Kidney (tissue), 13 donors: ENCODE measurements at regions not wholly inside any gene's neighbourhood (a gene's known extent, or its start where the extent isn't known, plus 50 kb on each side); places are given as distances from the start of the nearest gene placed in this dataset.

Experiments
- DNase-seq, 5 donors: peaks; one replicate each; pipeline ENCODE4 v3.0.0-alpha.2; 2013 to 2020
- FAIRE-seq: peaks from 2 replicates; lab custom pipeline; 2012; peaks lifted over from hg19 to GRCh38; lab: Jason Lieb, UNC
- H3K27ac ChIP-seq, 2 donors: one replicate each; pipeline ENCODE4 v1.7.0; 2013; ENCODE audit warnings: low read depth in 2 of 2, low read length in 2 of 2, inconsistent platforms in 1 of 2
- H3K27me3 ChIP-seq: one replicate; pipeline ENCODE4 v1.7.1; 2013; ENCODE audit warnings: low read length, inconsistent platforms; ENCODE audit not compliant: control insufficient read depth, insufficient read depth
- H3K36me3 ChIP-seq, 3 donors: one replicate each; pipeline versions ENCODE4 v1.7.0 to v1.7.1; 2013; ENCODE audit warnings: low read length in 3 of 3, control low read depth in 1 of 3, inconsistent platforms in 1 of 3; ENCODE audit not compliant: insufficient read depth in 3 of 3, control insufficient read depth in 2 of 3
- H3K4me1 ChIP-seq, 3 donors: one replicate each; pipeline versions ENCODE4 v1.7.0 to v1.7.1; 2013; ENCODE audit warnings: low read length in 3 of 3, inconsistent platforms in 1 of 3, low read depth in 1 of 3; ENCODE audit not compliant: control insufficient read depth in 2 of 3, insufficient read depth in 2 of 3
- H3K4me3 ChIP-seq, 3 donors: one replicate each; pipeline versions ENCODE4 v1.7.0 to v1.8.1; 2013; ENCODE audit warnings: low read length in 3 of 3, control low read depth in 1 of 3, inconsistent platforms in 1 of 3
- H3K9ac ChIP-seq, 3 donors: one replicate each; pipeline versions ENCODE4 v1.7.0 to v1.7.1; 2013; ENCODE audit warnings: low read length in 3 of 3, control low read depth in 1 of 3, inconsistent platforms in 1 of 3
- H3K9me3 ChIP-seq, 3 donors: one replicate each; pipeline versions ENCODE4 v1.7.0 to v1.7.1; 2013; ENCODE audit warnings: low read length in 3 of 3, control low read depth in 1 of 3, inconsistent platforms in 1 of 3; ENCODE audit not compliant: control insufficient read depth in 2 of 3, insufficient read depth in 1 of 3
- CTCF ChIP-seq: IDR thresholded peaks from 3 replicates; pipeline ENCODE4 v1.5.1; 2012; ENCODE audit warnings: mild to moderate bottlenecking, moderate library complexity, borderline replicate concordance; ENCODE audit not compliant: insufficient read depth; ENCODE audit errors: extremely low read depth
- intact Hi-C: fragments of 100-400 bp; cut with DNase I; formaldehyde crosslinking; loops from one replicate; pipeline ENCODE4 v1.11.1; 2022
- donor health status: control.
- donor health status: control.
- donor health status: control.
- donor health status: control.
- donor health status: control.
- donor health status: DM: yes; HTN: yes; CAD: no.
- donor health status: Normal renal cell carcinoma (clear cell type).

GRCh38 chr2:42933824-42934254 lies 141.5 kb upstream of the HAAO start:
- no peak for TF ChIP-seq CTCF
- Histone ChIP-seq H3K36me3 (no peaks in the 10 kb centered on the region), H3K27ac (peak overlapping the region in 1 of 2 donors; percentile 56), H3K4me3 (no peak overlapping the region), H3K9ac (no peak overlapping the region), H3K9me3 (no peaks in the 10 kb centered on the region), H3K4me1 (peaks cover 10 to 51% (median 38%) of the 10 kb centered on the region in 3 donors), H3K27me3 (no peaks in the 10 kb centered on the region)
- no peak for DNase-seq
- FAIRE-seq, result no peak
- intact Hi-C loops, result no loop called here

GRCh38 chr2:42932271-42933151 lies 140.1 kb upstream of the HAAO start:
- Histone ChIP-seq H3K9me3 (no peaks in the 10 kb centered on the region), H3K27ac (no peak overlapping the region), H3K27me3 (no peaks in the 10 kb centered on the region), H3K4me3 (no peak overlapping the region), H3K9ac (peak overlapping the region in 1 of 3 donors; percentile 44), H3K36me3 (no peaks in the 10 kb centered on the region), H3K4me1 (peaks cover 20 to 62% (median 45%) of the 10 kb centered on the region in 3 donors)
- intact Hi-C loops, result no loop called here
- TF ChIP-seq CTCF, result no peak
- no peak for FAIRE-seq
- no peak for DNase-seq

DNA sequence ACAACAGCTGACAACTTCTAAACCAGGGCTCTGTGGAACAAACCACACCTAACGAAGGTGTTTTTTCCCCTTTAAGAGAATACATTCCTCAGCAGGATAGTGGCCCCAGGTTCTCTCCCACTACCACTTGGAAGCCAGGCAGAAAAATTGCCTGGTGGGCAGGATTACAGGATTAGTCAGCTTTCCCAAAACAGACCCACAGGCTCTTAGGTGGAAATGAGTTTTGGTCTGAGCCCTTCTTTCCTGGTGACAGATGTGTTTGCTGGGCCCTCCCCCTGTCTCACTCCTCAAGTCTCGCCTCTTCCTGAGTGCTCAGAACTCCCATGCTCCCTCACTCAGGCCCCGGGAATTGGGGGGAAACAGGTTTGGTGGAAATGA lies 139.4 kb upstream of the HAAO start:
- FAIRE-seq, result no peak
- H3K27me3 ChIP-seq, result no peaks in the 10 kb centered on the region
- peak overlapping the region in 1 of 2 donors; percentile 47 for H3K27ac ChIP-seq
- no peak overlapping the region for H3K4me3 ChIP-seq
- peaks cover 20 to 66% (median 49%) of the 10 kb centered on the region in 3 donors for H3K4me1 ChIP-seq
- peak overlapping the region in 1 of 3 donors; percentile 44 for H3K9ac ChIP-seq
- no peak for DNase-seq
- no peaks in the 10 kb centered on the region for H3K9me3 ChIP-seq
- H3K36me3 ChIP-seq, result no peaks in the 10 kb centered on the region
- TF ChIP-seq CTCF, result no peak
- intact Hi-C loops, result no loop called here
